NCI-H510A treated with DMSO at 0.1 percent for 48 hours (cell line): ENCODE measurements at regions not wholly inside any gene's neighbourhood (a gene's known extent, or its start where the extent isn't known, plus 50 kb on each side); places are given as distances from the start of the nearest gene placed in this dataset.

Experiments
- DNase-seq: peaks from one replicate; lab custom pipeline; 2025; lab: John Stamatoyannopoulos, UW

GRCh38 chr12:12016284-12017100 is 54.2 kb upstream of the BCL2L14 start:
- DNase-seq = no peak

GRCh38 chr12:12017135-12017581 is 53.6 kb upstream of the BCL2L14 start:
- DNase-seq = no peak

- no peak for DNase-seq
These were observed 52.9 kb upstream of the BCL2L14 start for GRCh38 chr12:12017798-12018197.

- DNase-seq = no peak
These were observed 52.3 kb upstream of the BCL2L14 start for GRCh38 chr12:12018454-12018853.

GRCh38 chr12:12019881-12020280 is 50.9 kb upstream of the BCL2L14 start:
- no peak for DNase-seq

- DNase-seq = no peak
These were observed 50.0 kb upstream of the BCL2L14 start for GRCh38 chr12:12020762-12021161.
